Adrenal gland (tissue), 9 donors: ENCODE measurements at regions not wholly inside any gene's neighbourhood (a gene's known extent, or its start where the extent isn't known, plus 50 kb on each side); places are given as distances from the start of the nearest gene placed in this dataset.

ENCODE experiments used
- DNase-seq, 7 donors: peaks; one replicate each; pipeline ENCODE4 v3.0.0-alpha.2; 2019 to 2020
- H3K27ac ChIP-seq, 5 donors: fragments of 200-600 bp; sonication (generic) in 4 of 5; 1 replicate in 3 of 5; 2 replicates in 2 of 5; pipeline versions ENCODE4 v1.5.1 to v1.8.0; 2016 to 2020; ENCODE audit warnings: mild to moderate bottlenecking in 1 of 5
- H3K27me3 ChIP-seq: fragments of 200-600 bp; 2 replicates; pipeline ENCODE4 v1.8.0; 2021
- H3K36me3 ChIP-seq, 2 donors: fragments of 200-600 bp; replicated peaks in 1 of 2; 1 replicate in 1 of 2; 2 replicates in 1 of 2; pipeline versions ENCODE4 v1.5.1 to v1.8.0; 2018 to 2022
- H3K4me1 ChIP-seq, 2 donors: fragments of 200-600 bp; replicated peaks in 1 of 2; 1 replicate in 1 of 2; 2 replicates in 1 of 2; pipeline versions ENCODE4 v1.5.1 to v1.8.0; 2018 to 2021
- H3K4me3 ChIP-seq, 4 donors: fragments of 200-600 bp; sonication (generic) in 3 of 4; one replicate each; pipeline ENCODE4 v1.5.1; 2016 to 2018
- H3K9me3 ChIP-seq, 3 donors: fragments of 200-600 bp; sonication (generic) in 1 of 3; replicated peaks in 1 of 3; 1 replicate in 2 of 3; 2 replicates in 1 of 3; pipeline versions ENCODE4 v1.5.1 to v1.8.0; 2016 to 2021
- POLR2A ChIP-seq, 2 donors: fragments of 450-650 bp; IDR thresholded peaks; one replicate each; pipeline ENCODE4 v1.6.1; 2017; ENCODE audit warnings: antibody characterized with exemption in 2 of 2, mild to moderate bottlenecking in 2 of 2, moderate library complexity in 1 of 2
- whole genome bisulfite sequencing, 4 donors: extraction: QIAGEN DNeasy Blood & Tissue Kit in 2 of 4; methylation state at CpG; one replicate each; pipeline versions ENCODE4 v1.1.5 to v1.1.7; 2013 to 2017; 5-methylcytosine and 5-hydroxymethylcytosine counted together
- intact Hi-C, 2 donors: fragments of 100-400 bp; cut with DNase I; formaldehyde crosslinking; loops; one replicate each; pipeline versions ENCODE4 v1.14.1 to v1.15.0; 2022 to 2023
- TF ChIP-seq, protein P1 (sequence below), 6 experiments: fragments of 450-650 bp in 4 of 6; fragments of 200-600 bp in 2 of 6; sonication (generic) in 1 of 6; IDR thresholded peaks; 1 replicate in 5 of 6; 2 replicates in 1 of 6; pipeline versions ENCODE4 v1.5.1 to v1.8.0; 2016 to 2021; ENCODE audit warnings: antibody characterized with exemption in 6 of 6, mild to moderate bottlenecking in 2 of 6, moderate library complexity in 1 of 6
- donor health status: healthy with polysubstance abuse.
- donor health status: Bipolar disorder and iron deficiency.
- donor health status: DM: yes; HTN: yes; CAD: no.
- donor health status: DM: no; HTN: no; CAD: no.
- donor health status: DM: no; HTN: no; CAD: no.

DNA sequence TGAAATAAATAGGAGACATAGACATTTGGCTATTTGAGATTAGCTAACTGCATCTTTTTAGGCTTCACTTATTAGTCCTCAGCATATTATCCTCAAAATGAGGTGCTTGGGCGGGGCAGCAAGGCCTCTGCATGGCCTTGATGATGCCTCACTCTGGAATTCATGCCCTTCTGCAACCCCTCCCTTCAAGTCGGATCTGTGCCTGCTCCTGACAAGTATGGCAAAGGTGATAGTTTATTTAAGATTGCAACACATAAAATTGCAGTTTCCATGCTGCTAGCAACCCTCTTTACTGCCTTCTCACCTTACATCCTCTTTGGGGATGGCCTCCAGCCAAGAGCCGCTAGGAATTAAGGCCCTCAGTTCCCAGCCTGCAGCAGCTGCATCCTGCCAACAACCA, 241.3 kb upstream of the ADARB2 start:
- H3K27me3 ChIP-seq, result no peaks in the 10 kb centered on the region
- no peak for TF ChIP-seq POLR2A (IDR thresholded peaks at IDR 0.05)
- TF ChIP-seq, protein P1, sequence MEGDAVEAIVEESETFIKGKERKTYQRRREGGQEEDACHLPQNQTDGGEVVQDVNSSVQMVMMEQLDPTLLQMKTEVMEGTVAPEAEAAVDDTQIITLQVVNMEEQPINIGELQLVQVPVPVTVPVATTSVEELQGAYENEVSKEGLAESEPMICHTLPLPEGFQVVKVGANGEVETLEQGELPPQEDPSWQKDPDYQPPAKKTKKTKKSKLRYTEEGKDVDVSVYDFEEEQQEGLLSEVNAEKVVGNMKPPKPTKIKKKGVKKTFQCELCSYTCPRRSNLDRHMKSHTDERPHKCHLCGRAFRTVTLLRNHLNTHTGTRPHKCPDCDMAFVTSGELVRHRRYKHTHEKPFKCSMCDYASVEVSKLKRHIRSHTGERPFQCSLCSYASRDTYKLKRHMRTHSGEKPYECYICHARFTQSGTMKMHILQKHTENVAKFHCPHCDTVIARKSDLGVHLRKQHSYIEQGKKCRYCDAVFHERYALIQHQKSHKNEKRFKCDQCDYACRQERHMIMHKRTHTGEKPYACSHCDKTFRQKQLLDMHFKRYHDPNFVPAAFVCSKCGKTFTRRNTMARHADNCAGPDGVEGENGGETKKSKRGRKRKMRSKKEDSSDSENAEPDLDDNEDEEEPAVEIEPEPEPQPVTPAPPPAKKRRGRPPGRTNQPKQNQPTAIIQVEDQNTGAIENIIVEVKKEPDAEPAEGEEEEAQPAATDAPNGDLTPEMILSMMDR (IDR thresholded peaks at IDR 0.05), result no peak
- no peak for DNase-seq
- no peak overlapping the region for H3K27ac ChIP-seq
- WGBS, 4 donors, result 51 to 58% (median 55%) methylated on average over 2 to 3 of the region's 3 CpGs
- no peaks in the 10 kb centered on the region for H3K4me1 ChIP-seq
- no peaks in the 10 kb centered on the region for H3K36me3 ChIP-seq
- H3K4me3 ChIP-seq, result no peak overlapping the region
- no peaks in the 10 kb centered on the region for H3K9me3 ChIP-seq
- intact Hi-C loops, result no loop called here

DNA sequence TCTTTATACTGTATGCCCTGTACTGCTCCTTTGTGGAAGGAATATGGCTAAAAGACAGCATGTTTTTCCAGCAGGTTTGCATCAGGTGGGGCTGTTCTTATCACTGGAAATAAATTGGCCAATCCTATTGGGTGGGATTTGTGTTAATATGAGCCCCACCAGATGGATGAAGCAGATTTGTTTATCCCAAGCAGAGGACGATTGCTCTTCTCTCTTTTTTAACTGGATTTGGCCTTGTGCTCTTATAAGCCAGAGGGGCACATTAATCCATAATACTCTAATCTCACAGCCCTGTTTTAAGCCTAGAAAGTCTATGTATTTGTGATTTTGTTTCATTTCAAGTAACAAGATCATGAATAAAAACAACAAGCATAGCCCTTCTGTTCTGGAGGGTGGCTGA, 240.1 kb upstream of the ADARB2 start:
- 39 to 47% (median 44%) methylated on average over 1 of the region's 1 CpG for WGBS, 4 donors
- no peaks in the 10 kb centered on the region for H3K36me3 ChIP-seq
- intact Hi-C loops, result no loop called here

DNA sequence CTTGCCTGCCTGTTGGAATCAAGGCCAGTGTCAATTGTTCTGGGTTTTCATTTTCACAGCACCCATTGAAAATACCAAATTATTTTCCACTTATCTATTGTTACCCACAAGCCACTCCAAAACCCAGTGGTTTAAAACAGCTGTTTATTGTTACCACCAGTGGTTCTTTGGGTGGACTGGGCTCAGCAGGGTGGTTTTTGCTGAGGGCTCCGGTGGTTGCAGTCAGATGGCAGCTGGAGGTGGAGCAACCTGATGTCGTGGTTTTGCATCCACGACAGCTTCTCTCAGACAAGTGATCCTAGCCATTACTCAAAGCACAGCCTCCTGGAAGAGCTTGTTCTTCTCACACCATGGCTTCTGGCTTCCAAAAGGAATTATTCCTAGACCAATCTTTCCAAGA, 235.1 kb upstream of the ADARB2 start:
- no peak for TF ChIP-seq POLR2A (IDR thresholded peaks at IDR 0.05)
- TF ChIP-seq, protein P1 (IDR thresholded peaks at IDR 0.05), result no peak
- Histone ChIP-seq H3K4me3 (no peak overlapping the region), H3K9me3 (no peaks in the 10 kb centered on the region), H3K27me3 (no peaks in the 10 kb centered on the region), H3K36me3 (no peaks in the 10 kb centered on the region), H3K27ac (no peak overlapping the region), H3K4me1 (no peaks in the 10 kb centered on the region)
- WGBS, 4 donors, result 75 to 90% (median 81%) methylated on average over 3 of the region's 3 CpGs
- intact Hi-C loops, result no loop called here
- DNase-seq, result no peak

More for the DNA sequence above, 240.1 kb upstream of the ADARB2 start:
- Histone ChIP-seq H3K27me3 (no peaks in the 10 kb centered on the region), H3K4me3 (no peak overlapping the region), H3K4me1 (no peaks in the 10 kb centered on the region), H3K27ac (no peak overlapping the region), H3K9me3 (no peaks in the 10 kb centered on the region)
- TF ChIP-seq POLR2A (IDR thresholded peaks at IDR 0.05), result no peak
- TF ChIP-seq, protein P1 (IDR thresholded peaks at IDR 0.05), result no peak
- no peak for DNase-seq

DNA sequence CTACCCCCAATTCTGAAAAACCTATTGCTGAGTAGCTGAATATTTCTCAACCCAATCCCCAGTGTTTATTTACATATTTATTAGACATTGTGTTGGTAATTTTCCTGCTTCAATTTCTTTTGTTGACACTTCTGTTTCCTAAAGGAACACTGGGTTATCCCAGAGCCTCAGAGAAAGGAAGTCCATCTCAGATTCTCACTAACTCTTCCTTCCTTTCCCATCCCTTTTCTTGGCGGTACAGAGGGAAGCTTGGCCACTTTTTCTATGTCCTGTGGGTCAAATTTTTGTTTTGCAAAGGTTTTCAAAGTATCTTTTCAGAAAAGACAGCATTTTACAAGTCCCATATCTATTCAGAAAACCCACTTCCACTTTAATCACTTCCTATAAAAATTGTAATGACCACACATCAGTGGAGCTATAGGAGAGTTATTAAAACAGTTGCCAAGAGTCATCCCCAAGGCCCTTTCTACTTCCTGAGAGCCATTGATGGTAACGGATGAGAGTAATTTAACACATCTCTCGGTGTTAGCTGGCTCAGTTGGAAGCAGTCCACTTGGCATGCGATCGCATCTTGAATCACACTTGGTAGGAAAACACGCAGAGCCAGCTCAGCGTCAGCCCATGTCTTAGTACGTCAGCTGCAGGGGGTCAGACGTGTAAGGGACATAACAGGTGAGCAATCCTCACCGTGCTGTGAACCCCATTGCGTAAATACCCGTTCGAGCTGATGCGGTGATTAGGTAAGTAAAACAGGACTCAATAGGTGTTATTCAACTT, 231.1 kb upstream of the ADARB2 start:
- no peaks in the 10 kb centered on the region for H3K27me3 ChIP-seq
- no peak overlapping the region for H3K27ac ChIP-seq
- intact Hi-C loops, result no loop called here
- H3K9me3 ChIP-seq, result no peaks in the 10 kb centered on the region
- H3K4me1 ChIP-seq, result no peaks in the 10 kb centered on the region
- no peak overlapping the region for H3K4me3 ChIP-seq
- TF ChIP-seq, protein P1 (IDR thresholded peaks at IDR 0.05), result no peak
- no peak for TF ChIP-seq POLR2A (IDR thresholded peaks at IDR 0.05)
- DNase-seq, result peak in 5 of 7 donors; percentile 26 to 67 (median 34)
- no peaks in the 10 kb centered on the region for H3K36me3 ChIP-seq
- WGBS, 4 donors, result 63 to 74% (median 68%) methylated on average over 14 of the region's 14 CpGs
